K562 (cell line): ENCODE measurements at regions not wholly inside any gene's neighbourhood (a gene's known extent, or its start where the extent isn't known, plus 50 kb on each side); places are given as distances from the start of the nearest gene placed in this dataset.

ENCODE experiments used
- CBX5 ChIP-seq: IDR thresholded peaks from 2 replicates; pipeline ENCODE4 v1.6.1; 2014; ENCODE audit warnings: low read depth, borderline replicate concordance
- CC2D1A ChIP-seq: fragments of 450-650 bp; IDR thresholded peaks from 2 replicates; pipeline ENCODE4 v1.6.1; 2017; ENCODE audit warnings: mild to moderate bottlenecking
- DMBX1 ChIP-seq: fragments of 250-450 bp; sonication (Bioruptor Pico); IDR thresholded peaks from 2 replicates; pipeline ENCODE4 v1.8.0; 2022; ENCODE audit warnings: inconsistent platforms, mild to moderate bottlenecking, moderate library complexity, borderline replicate concordance
- ELF1 ChIP-seq: fragments of 200-800 bp; sonication (Bioruptor generic); IDR thresholded peaks from 2 replicates; pipeline ENCODE4 v1.6.1; 2016; ENCODE audit warnings: missing genetic modification characterization, missing compliant biosample characterization
- ELF4 ChIP-seq: fragments of 450-650 bp; formaldehyde crosslinking; IDR thresholded peaks from 2 replicates; pipeline ENCODE4 v1.4.0; 2022; ENCODE audit warnings: missing genetic modification characterization
- GABPA ChIP-seq: fragments of 200-800 bp; sonication (Bioruptor generic); conservative IDR thresholded peaks from 2 replicates; pipeline ENCODE4 v1.6.1; 2016; ENCODE audit warnings: low read depth, missing genetic modification characterization, missing compliant biosample characterization
- HDAC1 ChIP-seq, 2 experiments: fragments of 450-650 bp; IDR thresholded peaks; 2 replicates each; pipeline ENCODE4 v1.6.1; 2016 to 2017; ENCODE audit warnings: inconsistent platforms in 1 of 2, mild to moderate bottlenecking in 1 of 2, moderate library complexity in 1 of 2
- MECOM ChIP-seq: fragments of 250-450 bp; sonication (Bioruptor Pico); IDR thresholded peaks from 2 replicates; pipeline ENCODE4 v1.8.0; 2022; ENCODE audit warnings: inconsistent platforms
- NFYB ChIP-seq: IDR thresholded peaks from 2 replicates; pipeline ENCODE4 v1.6.1; 2011; ENCODE audit warnings: mild to moderate bottlenecking, moderate library complexity; ENCODE audit not compliant: insufficient read length; ENCODE audit errors: extremely low read depth
- PML ChIP-seq: IDR thresholded peaks from 2 replicates; pipeline ENCODE4 v1.6.1; 2012; ENCODE audit warnings: low read length, inconsistent platforms
- REST ChIP-seq, 2 experiments: fragments of 450-650 bp; formaldehyde crosslinking in 1 of 2; IDR thresholded peaks; 2 replicates each; pipeline versions ENCODE4 v1.4.0 to v1.6.1; 2014 to 2020; ENCODE audit warnings: mild to moderate bottlenecking in 2 of 2, borderline replicate concordance in 1 of 2, low read depth in 1 of 2
- SMAD4 ChIP-seq: fragments of 250-450 bp; sonication (Bioruptor Pico); conservative IDR thresholded peaks from 2 replicates; pipeline ENCODE4 v1.8.0; 2021; ENCODE audit warnings: inconsistent platforms, mild to moderate bottlenecking, moderate library complexity
- USF2 ChIP-seq: sonication (generic); formaldehyde crosslinking; IDR thresholded peaks from 2 replicates; pipeline ENCODE4 v1.5.0; 2020; ENCODE audit warnings: missing genetic modification reagents
- ZBTB33 ChIP-seq: sonication (generic); formaldehyde crosslinking; IDR thresholded peaks from 2 replicates; pipeline ENCODE4 v1.8.1; 2023; ENCODE audit warnings: mild to moderate bottlenecking, missing genetic modification reagents
- ZBTB9 ChIP-seq: fragments of 450-650 bp; formaldehyde crosslinking; IDR thresholded peaks from 2 replicates; pipeline ENCODE4 v1.4.0; 2020; ENCODE audit warnings: mild to moderate bottlenecking, moderate library complexity
- ZNF445 ChIP-seq: fragments of 250-450 bp; sonication (Bioruptor Pico); IDR thresholded peaks from 2 replicates; pipeline ENCODE4 v1.4.0; 2020; ENCODE audit warnings: low read depth, mild to moderate bottlenecking, moderate library complexity

GRCh38 chr7:106371629-106372028 lies 86.8 kb upstream of the NAMPT start (continued):
- TF ChIP-seq ZNF445 (CRISPR knock-in tag) (no peak), ELF1 (tag) (peak; percentile 91), USF2 (CRISPR knock-in tag) (peak; percentile 89), PML (no peak), ELF4 (CRISPR knock-in tag) (0 out of 2 replicates have a peak, but pooled peaks have one; percentile 6), MECOM (CRISPR knock-in tag) (peak; percentile 33; the same call in 1 of the 2 replicates), CC2D1A (peak; percentile 32; the same call in 1 of the 2 replicates), ZBTB33 (CRISPR knock-in tag) (peak; percentile 56; the same call in 1 of the 2 replicates), HDAC1 (IDR thresholded peaks at IDR 0.05) (no peak), GABPA (tag) (peak; percentile 82), CBX5 (no peak), ZBTB9 (CRISPR knock-in tag) (0 out of 2 replicates have a peak, but pooled peaks have one; percentile 15), DMBX1 (CRISPR knock-in tag) (peak; percentile 37; the same call in 1 of the 2 replicates), NFYB (no peak), SMAD4 (peak; percentile 44; the same call in 1 of the 2 replicates), REST (IDR thresholded peaks at IDR 0.05; ENCODE audit: borderline replicate concordance) (peak; percentile 81), REST (CRISPR knock-in tag; IDR thresholded peaks at IDR 0.05; ENCODE audit: low read depth) (no peak)
